Panc1 (cell line): ENCODE measurements at regions not wholly inside any gene's neighbourhood (a gene's known extent, or its start where the extent isn't known, plus 50 kb on each side); places are given as distances from the start of the nearest gene placed in this dataset.
"Not testable (repeated sequence)": the region's sequence is repeated elsewhere in the genome, so short reads cannot be mapped to it uniquely, and the experiment has no call there.

ENCODE experiments used
- ATAC-seq: fragments of 200-7000 bp; cut with Tn5 transposase; 2 replicates; pipeline ENCODE4 v1.9.1; 2020; ENCODE audit warnings: mild to moderate bottlenecking, moderate library complexity
- BruUV-seq: library from RNA; stranded (reverse); fragments of 400-500 nt; replicated peaks from 2 replicates; lab custom pipeline; 2021; lab: Mats Ljungman, UMichigan
- CTCF ChIA-PET: fragments of 300-600 bp; sonication (Branson Sonifier 250); formaldehyde crosslinking; loops from one replicate; lab custom pipeline; 2022; ENCODE audit warnings: antibody characterized with exemption; lab: Charles Lee
- POLR2A ChIA-PET: fragments of 300-600 bp; sonication (Branson Sonifier 250); formaldehyde crosslinking; loops from one replicate; lab custom pipeline; 2022; ENCODE audit warnings: antibody characterized with exemption; lab: Charles Lee
- DNase-seq: peaks from one replicate; pipeline ENCODE4 v3.0.0-alpha.2; 2010; ENCODE audit warnings: low read depth, low spot score
- H3K27ac ChIP-seq: 2 replicates; pipeline ENCODE4 v1.5.1; 2011; ENCODE audit warnings: mild to moderate bottlenecking, low read length, inconsistent platforms
- H3K27me3 ChIP-seq: fragments of 200-500 bp; sonication (Bioruptor generic); 2 replicates; pipeline ENCODE4 v1.6.0; 2014; ENCODE audit warnings: low read length, inconsistent platforms; ENCODE audit not compliant: control insufficient read depth, insufficient read depth
- H3K36me3 ChIP-seq: fragments of 200-500 bp; sonication (Bioruptor generic); 2 replicates; pipeline ENCODE4 v1.5.1; 2014; ENCODE audit warnings: inconsistent platforms, mild to moderate bottlenecking, low read length, moderate library complexity; ENCODE audit not compliant: control insufficient read depth, insufficient read depth
- H3K4me1 ChIP-seq: 2 replicates; pipeline ENCODE4 v1.5.1; 2011; ENCODE audit warnings: inconsistent platforms, mild to moderate bottlenecking, low read length, moderate library complexity; ENCODE audit not compliant: control insufficient read depth, insufficient read depth
- H3K4me3 ChIP-seq, 2 experiments: 2 replicates each; pipeline ENCODE4 v1.5.1; 2011 to 2012; ENCODE audit warnings: low read depth in 2 of 2, low read length in 2 of 2, mild to moderate bottlenecking in 2 of 2, inconsistent platforms in 1 of 2, moderate library complexity in 1 of 2
- H3K9me3 ChIP-seq: fragments of 200-500 bp; sonication (Bioruptor generic); 2 replicates; pipeline ENCODE4 v1.5.1; 2014; ENCODE audit warnings: low read depth, mild to moderate bottlenecking, inconsistent platforms, low read length, moderate library complexity; ENCODE audit not compliant: control insufficient read depth, insufficient read depth
- in situ Hi-C: cut with HindIII; loops from 2 replicates; pipeline ENCODE4 v1.10.0; 2016; ENCODE audit warnings: low sequenced_read_pairs, low pct_unique_long_range_greater_than_20kb
- intact Hi-C: fragments of 100-400 bp; cut with micrococcal nuclease; formaldehyde crosslinking; loops from one replicate; pipeline ENCODE4 v1.10.0; 2022; ENCODE audit not compliant: unreplicated experiment

- ATAC-seq, H3K4me1 ChIP-seq, CTCF ChIA-PET, in situ Hi-C loops, intact Hi-C loops, H3K27ac ChIP-seq, H3K9me3 ChIP-seq, BruUV-seq, H3K4me3 ChIP-seq, H3K27me3 ChIP-seq, DNase-seq, H3K36me3 ChIP-seq, POLR2A ChIA-PET: not testable (repeated sequence)
Observed at GRCh38 chr9:42288865-42289229, 105.4 kb downstream of the SPATA31A6 start.

DNA sequence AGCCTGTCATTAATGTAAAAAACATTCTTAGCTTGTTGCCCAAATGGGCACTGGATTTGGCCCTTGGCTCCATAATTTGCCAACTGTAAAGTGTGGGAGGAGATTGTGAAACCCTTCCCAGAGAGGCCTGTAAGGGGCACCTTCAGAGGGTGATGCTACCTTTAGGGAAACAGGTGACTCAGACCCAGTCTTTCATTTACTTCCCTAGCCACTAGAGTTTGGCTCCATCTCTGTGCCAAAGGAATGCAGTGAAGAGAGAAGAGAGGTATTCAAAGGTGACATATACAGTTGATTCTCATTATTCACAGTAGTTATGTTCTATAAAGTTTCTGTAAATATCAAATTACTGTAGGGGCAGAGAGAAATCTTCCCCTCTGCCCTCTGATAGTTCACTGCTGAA lies 116.7 kb downstream of the SPATA31A6 start:
- BruUV-seq, H3K27ac ChIP-seq, DNase-seq, CTCF ChIA-PET, intact Hi-C loops, H3K4me3 ChIP-seq, ATAC-seq, H3K9me3 ChIP-seq, H3K27me3 ChIP-seq, H3K4me1 ChIP-seq, H3K36me3 ChIP-seq, in situ Hi-C loops, POLR2A ChIA-PET: not testable (repeated sequence)

GRCh38 chr9:42306625-42307024 lies 123.2 kb downstream of the SPATA31A6 start:
- H3K4me1 ChIP-seq, BruUV-seq, H3K9me3 ChIP-seq, in situ Hi-C loops, H3K27me3 ChIP-seq, H3K36me3 ChIP-seq, ATAC-seq, POLR2A ChIA-PET, H3K4me3 ChIP-seq, intact Hi-C loops, H3K27ac ChIP-seq, CTCF ChIA-PET, DNase-seq: not testable (repeated sequence)

DNA sequence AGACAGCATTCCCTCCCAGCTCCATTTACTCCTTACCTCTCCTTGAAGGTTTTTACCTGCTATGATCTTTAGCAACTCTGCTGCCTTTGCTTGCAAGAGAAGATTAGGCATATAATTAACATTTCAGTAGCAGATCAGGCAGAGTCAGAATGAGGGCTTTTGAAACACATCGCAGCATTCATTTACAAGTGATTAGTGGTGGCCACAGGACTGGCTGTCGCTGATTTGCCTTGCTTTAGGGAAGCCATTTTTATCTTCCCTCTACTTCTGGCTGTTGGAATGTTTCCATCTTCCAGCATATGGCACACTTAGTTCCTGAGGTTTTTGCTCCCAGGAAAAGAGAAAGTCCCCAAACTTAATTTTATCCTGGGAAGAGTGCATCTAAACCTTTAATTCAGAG lies 124.0 kb downstream of the SPATA31A6 start:
- H3K9me3 ChIP-seq, DNase-seq, H3K4me1 ChIP-seq, POLR2A ChIA-PET, intact Hi-C loops, in situ Hi-C loops, CTCF ChIA-PET, ATAC-seq, H3K4me3 ChIP-seq, BruUV-seq, H3K36me3 ChIP-seq, H3K27me3 ChIP-seq, H3K27ac ChIP-seq: not testable (repeated sequence)

DNA sequence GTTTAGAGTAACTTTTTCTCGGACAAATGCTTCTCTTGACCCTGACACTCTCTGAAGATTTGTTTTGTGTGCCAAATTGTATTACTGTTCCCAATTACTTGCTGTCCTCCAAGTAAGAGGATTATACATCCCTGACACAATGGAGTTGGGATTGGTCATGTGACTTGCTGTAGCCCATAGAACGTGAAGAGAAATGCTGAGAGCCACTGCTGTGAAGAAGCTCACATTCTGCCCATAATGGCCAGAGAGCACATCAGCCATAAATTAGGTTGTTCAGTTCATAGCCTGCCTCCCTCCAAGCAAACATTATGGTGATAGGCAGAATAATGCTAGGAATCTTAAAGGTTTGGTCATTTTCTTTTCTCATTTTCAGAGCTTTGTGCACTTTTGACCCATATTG lies 127.5 kb downstream of the SPATA31A6 start:
- H3K27me3 ChIP-seq, H3K9me3 ChIP-seq, DNase-seq, POLR2A ChIA-PET, BruUV-seq, in situ Hi-C loops, ATAC-seq, H3K27ac ChIP-seq, H3K4me1 ChIP-seq, H3K36me3 ChIP-seq, intact Hi-C loops, H3K4me3 ChIP-seq, CTCF ChIA-PET: not testable (repeated sequence)
